H1 (cell line): ENCODE measurements at regions not wholly inside any gene's neighbourhood (a gene's known extent, or its start where the extent isn't known, plus 50 kb on each side); places are given as distances from the start of the nearest gene placed in this dataset.

Source experiments
- CTBP2 ChIP-seq: IDR thresholded peaks from 2 replicates; pipeline ENCODE4 v1.7.0; 2011; ENCODE audit warnings: borderline replicate concordance, mild to moderate bottlenecking, moderate library complexity, mixed read lengths, low read length; ENCODE audit not compliant: insufficient read depth, insufficient read length
- EZH2 ChIP-seq: fragments of 200-600 bp; sonication (generic); IDR thresholded peaks from 2 replicates; pipeline ENCODE4 v1.7.1; 2012; ENCODE audit warnings: low read depth, mild to moderate bottlenecking, moderate library complexity, low read length, inconsistent platforms; ENCODE audit not compliant: severe bottlenecking
- TF ChIP-seq, protein P1 (sequence below), 3 experiments: IDR thresholded peaks; 1 replicate in 2 of 3; 2 replicates in 1 of 3; pipeline versions ENCODE4 v1.5.1 to v1.6.1; 2011; ENCODE audit warnings: low read length in 3 of 3, mild to moderate bottlenecking in 3 of 3, inconsistent platforms in 2 of 3, low read depth in 1 of 3, moderate library complexity in 1 of 3; ENCODE audit not compliant: insufficient read depth in 1 of 3; ENCODE audit errors: control extremely low read depth in 1 of 3

GRCh38 chr15:98152156-98152555 is 191.7 kb downstream of the ARRDC4 start:
- TF ChIP-seq, protein P1, sequence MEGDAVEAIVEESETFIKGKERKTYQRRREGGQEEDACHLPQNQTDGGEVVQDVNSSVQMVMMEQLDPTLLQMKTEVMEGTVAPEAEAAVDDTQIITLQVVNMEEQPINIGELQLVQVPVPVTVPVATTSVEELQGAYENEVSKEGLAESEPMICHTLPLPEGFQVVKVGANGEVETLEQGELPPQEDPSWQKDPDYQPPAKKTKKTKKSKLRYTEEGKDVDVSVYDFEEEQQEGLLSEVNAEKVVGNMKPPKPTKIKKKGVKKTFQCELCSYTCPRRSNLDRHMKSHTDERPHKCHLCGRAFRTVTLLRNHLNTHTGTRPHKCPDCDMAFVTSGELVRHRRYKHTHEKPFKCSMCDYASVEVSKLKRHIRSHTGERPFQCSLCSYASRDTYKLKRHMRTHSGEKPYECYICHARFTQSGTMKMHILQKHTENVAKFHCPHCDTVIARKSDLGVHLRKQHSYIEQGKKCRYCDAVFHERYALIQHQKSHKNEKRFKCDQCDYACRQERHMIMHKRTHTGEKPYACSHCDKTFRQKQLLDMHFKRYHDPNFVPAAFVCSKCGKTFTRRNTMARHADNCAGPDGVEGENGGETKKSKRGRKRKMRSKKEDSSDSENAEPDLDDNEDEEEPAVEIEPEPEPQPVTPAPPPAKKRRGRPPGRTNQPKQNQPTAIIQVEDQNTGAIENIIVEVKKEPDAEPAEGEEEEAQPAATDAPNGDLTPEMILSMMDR (IDR thresholded peaks at IDR 0.05; ENCODE audit: control extremely low read depth in 1 of 3, insufficient read depth in 1 of 3, low read depth in 1 of 3, low read length in 3 of 3), result no peak
- TF ChIP-seq EZH2, result no peak
- no peak for TF ChIP-seq CTBP2
